Neural cell (in vitro differentiated cells): ENCODE measurements at regions not wholly inside any gene's neighbourhood (a gene's known extent, or its start where the extent isn't known, plus 50 kb on each side); places are given as distances from the start of the nearest gene placed in this dataset.
"Not testable (repeated sequence)": the region's sequence is repeated elsewhere in the genome, so short reads cannot be mapped to it uniquely, and the experiment has no call there.

Experiments used
- EP300 ChIP-seq: fragments of 450-650 bp; conservative IDR thresholded peaks from 2 replicates; pipeline ENCODE4 v1.6.1; 2014; ENCODE audit warnings: antibody characterized with exemption, mild to moderate bottlenecking, moderate library complexity; ENCODE audit not compliant: poor library complexity, severe bottlenecking
- EZH2 ChIP-seq: fragments of 200-600, 300-800 bp; shearing (Covaris generic), sonication (generic); IDR thresholded peaks from 2 replicates; pipeline ENCODE4 v1.6.1; 2014; ENCODE audit warnings: antibody characterized with exemption, low read length, borderline replicate concordance, mild to moderate bottlenecking; ENCODE audit not compliant: insufficient read depth, poor library complexity, severe bottlenecking
- MXI1 ChIP-seq: fragments of 450-650 bp; conservative IDR thresholded peaks from 2 replicates; pipeline ENCODE4 v1.6.1; 2014; ENCODE audit warnings: antibody characterized with exemption, mild to moderate bottlenecking; ENCODE audit not compliant: poor library complexity, severe bottlenecking
- POLR2AphosphoS5 ChIP-seq: IDR thresholded peaks from 2 replicates; pipeline ENCODE4 v1.6.1; 2012
- RAD21 ChIP-seq: fragments of 450-650 bp; conservative IDR thresholded peaks from 2 replicates; pipeline ENCODE4 v1.6.1; 2014; ENCODE audit warnings: antibody characterized with exemption, mild to moderate bottlenecking, moderate library complexity
- SMC3 ChIP-seq: fragments of 450-650 bp; conservative IDR thresholded peaks from 2 replicates; pipeline ENCODE4 v1.6.1; 2014; ENCODE audit warnings: antibody characterized with exemption, mild to moderate bottlenecking, moderate library complexity; ENCODE audit not compliant: poor library complexity
- TAF1 ChIP-seq: IDR thresholded peaks from 2 replicates; pipeline ENCODE4 v1.6.1; 2012; ENCODE audit warnings: low read depth
- TF ChIP-seq, protein P1 (sequence below): fragments of 450-650 bp; IDR thresholded peaks from 2 replicates; pipeline ENCODE4 v1.5.1; 2014; ENCODE audit warnings: antibody characterized with exemption, mild to moderate bottlenecking, moderate library complexity; ENCODE audit not compliant: poor library complexity, severe bottlenecking

DNA sequence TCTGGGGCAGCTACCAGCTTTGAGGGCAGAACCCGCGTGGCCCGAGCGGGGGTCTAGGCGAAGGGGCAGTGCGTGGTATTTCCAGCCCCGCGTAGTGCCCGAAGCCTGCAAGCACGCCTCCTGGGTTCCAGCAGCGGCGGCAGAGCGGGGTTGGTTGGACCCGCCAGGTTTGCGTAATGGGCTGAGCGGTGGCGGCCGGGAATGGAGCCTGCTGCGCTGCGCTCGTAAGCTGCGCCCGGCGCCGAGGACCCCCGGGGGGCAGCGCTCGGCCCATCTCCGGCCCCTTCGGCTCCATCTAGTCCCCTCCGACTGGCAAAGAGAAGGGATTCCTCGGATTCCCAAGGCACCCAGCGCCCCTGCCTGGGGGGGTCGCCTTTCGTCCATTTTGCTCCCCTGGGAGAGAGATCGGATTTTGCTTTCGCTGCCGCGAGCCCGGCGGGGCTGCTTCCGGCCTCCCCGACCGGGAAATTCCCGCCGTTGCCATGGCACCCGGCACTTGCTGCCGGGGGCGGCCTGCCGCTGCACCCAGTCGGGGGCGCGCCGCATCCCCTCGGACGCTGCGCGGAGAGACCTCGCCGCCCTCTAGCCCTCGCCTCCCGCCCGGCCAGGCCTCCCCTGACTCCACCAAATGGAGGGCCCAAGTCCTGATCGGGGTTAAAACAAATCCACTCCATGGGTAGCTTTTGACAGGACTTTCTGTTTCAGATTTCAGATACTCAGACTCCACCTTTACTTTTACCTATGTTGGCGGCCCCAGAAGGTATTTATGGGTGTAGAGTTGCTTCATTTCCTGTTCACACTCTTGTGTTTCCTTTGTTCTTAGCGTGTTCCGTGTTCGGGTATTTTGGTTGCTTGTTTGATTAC, 73.3 kb upstream of the NBPF9 start:
- TF ChIP-seq, protein P1, sequence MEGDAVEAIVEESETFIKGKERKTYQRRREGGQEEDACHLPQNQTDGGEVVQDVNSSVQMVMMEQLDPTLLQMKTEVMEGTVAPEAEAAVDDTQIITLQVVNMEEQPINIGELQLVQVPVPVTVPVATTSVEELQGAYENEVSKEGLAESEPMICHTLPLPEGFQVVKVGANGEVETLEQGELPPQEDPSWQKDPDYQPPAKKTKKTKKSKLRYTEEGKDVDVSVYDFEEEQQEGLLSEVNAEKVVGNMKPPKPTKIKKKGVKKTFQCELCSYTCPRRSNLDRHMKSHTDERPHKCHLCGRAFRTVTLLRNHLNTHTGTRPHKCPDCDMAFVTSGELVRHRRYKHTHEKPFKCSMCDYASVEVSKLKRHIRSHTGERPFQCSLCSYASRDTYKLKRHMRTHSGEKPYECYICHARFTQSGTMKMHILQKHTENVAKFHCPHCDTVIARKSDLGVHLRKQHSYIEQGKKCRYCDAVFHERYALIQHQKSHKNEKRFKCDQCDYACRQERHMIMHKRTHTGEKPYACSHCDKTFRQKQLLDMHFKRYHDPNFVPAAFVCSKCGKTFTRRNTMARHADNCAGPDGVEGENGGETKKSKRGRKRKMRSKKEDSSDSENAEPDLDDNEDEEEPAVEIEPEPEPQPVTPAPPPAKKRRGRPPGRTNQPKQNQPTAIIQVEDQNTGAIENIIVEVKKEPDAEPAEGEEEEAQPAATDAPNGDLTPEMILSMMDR: not testable (repeated sequence)
- TF ChIP-seq EP300, SMC3, RAD21, EZH2, POLR2AphosphoS5, TAF1, MXI1: not testable (repeated sequence)
